Mucosa of gallbladder (tissue), 1 donor: ENCODE measurements at regions not wholly inside any gene's neighbourhood (a gene's known extent, or its start where the extent isn't known, plus 50 kb on each side); places are given as distances from the start of the nearest gene placed in this dataset.
"Not testable (repeated sequence)": the region's sequence is repeated elsewhere in the genome, so short reads cannot be mapped to it uniquely, and the experiment has no call there.

Experiments
- DNase-seq: peaks from one replicate; pipeline ENCODE4 v3.0.0-alpha.2; 2020; ENCODE audit warnings: low spot score
- donor health status: DM: no; HTN: no; CAD: no.

DNA sequence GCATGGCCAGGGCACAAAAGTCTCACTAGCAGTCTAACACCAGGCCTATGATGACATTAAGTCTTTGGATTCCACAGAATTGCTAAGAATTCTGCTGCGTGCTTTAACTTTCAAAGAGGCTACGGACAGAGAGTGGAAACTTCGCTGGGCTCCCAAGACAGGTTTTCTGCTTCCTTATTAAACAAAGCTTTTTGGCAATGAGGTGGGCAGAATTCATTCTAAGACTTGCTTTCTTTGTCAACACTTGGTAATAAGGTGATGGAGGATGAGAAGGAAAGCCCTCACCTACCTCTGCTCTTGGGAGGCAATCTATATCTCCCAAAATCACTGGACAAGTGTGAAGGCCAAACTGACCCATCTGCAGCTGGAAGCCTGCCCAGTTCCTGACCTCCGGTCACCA is 231.9 kb downstream of the ATPSCKMT start:
- no peak for DNase-seq

DNA sequence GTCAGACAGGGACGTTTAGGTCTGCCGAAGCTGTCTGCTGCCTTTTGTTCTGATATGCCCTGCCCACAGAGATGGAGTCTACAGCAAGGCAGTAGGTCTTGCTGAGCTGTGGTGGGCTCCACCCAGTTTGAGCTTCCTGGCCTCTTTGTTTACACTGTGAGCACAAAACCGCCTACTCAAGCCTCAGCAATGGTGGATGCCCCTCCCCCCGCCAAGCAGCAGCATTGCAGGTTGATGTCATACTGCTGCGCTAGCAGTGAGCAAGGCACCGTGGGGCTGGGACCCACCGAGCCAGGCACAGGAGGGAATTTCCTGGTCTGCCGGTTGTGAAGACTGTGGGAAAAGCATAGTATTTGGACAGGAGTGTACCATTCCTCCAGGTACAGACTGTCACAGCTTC is 233.1 kb downstream of the ATPSCKMT start:
- not testable (repeated sequence) for DNase-seq

DNA sequence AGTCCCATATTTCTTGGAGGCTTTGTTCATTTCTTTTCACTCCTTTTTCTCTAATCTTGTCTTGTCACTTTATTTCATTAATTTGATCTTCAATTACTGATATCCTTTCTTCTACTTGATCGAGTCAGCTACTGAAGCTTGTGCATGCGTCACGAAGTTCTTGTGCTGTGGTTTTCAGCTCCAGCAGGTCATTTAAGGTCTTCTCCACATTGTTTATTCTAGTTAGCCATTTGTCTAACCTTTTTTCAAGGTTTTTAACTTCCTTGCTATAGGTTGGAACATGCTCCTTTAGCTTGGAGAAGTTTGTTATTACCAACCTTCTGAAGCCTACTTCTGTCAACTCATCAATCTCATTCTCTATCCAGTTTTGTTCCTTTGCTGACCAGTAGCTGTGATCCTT is 234.0 kb downstream of the ATPSCKMT start:
- DNase-seq: not testable (repeated sequence)

DNA sequence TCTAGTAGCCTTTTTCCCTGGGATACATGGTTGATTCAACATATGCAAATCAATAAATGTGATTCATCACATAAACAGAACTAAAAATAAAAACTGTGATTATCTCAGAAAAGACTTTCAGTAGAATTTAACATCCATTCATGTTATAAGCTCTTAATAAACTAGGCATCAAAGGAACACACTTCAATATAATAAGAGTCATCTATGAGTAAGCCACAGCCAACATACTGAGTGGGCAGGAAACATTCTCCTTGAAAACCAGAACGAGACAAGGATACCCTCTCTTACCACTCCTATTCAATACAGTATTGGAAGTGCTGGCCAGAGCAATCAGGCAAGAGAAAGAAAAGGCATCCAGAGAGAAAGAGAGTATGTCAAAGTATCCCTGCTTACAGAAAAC is 239.9 kb downstream of the ATPSCKMT start:
- no peak for DNase-seq

DNA sequence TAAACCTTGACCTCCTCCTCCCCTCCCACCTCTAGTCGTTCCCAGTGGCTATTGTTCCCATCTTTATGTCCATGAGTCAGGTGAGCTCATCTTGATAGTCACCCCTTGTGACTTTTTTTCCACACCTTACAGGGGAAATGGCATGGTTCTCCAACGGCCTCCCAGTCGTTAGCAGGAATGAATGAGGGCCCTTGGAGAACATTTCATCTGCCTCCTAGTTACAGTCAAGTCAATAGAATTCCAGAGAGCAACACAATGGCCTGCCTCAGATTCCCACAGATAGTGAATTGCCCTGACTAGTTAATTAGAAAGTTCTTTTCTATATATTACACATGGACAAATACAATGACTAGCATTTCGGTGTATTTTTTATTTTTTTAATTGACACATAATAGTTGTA is 262.6 kb downstream of the ATPSCKMT start:
- no peak for DNase-seq

DNA sequence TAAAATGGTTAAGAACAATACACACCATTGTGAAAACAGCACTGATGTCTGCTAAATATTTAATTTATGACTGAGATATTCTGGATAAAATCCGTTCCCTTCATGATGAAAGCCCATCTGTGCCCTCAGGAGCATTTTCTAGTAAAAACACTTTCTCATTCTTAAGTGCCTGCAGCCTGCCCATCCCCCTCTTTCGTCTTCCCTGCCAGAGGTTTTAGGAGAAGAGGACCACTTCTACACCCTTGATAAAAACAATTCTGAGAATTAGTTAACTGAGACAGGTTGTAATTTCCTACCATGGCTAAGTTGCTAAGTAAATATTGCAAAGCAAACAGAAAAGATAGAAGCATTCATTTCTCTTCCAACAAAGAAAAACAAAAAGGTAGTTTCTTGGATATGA is 272.6 kb downstream of the ATPSCKMT start:
- no peak for DNase-seq

DNA sequence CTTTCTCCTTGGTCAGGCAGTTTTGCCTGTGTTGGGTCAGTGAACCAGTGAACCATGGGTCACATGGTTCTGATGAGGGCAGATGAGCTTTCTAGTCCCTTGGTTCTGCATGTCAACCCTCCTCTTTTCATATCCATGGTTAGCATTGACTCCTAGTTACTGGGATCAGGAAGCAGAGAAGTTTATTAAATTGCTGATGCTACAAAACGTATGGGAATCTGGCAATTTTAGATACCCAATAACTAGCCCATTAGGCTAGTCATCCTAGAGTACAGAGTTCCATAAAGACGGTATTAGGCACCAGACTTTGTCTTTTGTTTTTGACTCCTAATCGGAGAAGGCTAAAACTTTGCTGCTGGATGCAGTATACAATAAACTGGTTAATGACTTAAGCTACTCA is 273.1 kb downstream of the ATPSCKMT start:
- DNase-seq: no peak

DNA sequence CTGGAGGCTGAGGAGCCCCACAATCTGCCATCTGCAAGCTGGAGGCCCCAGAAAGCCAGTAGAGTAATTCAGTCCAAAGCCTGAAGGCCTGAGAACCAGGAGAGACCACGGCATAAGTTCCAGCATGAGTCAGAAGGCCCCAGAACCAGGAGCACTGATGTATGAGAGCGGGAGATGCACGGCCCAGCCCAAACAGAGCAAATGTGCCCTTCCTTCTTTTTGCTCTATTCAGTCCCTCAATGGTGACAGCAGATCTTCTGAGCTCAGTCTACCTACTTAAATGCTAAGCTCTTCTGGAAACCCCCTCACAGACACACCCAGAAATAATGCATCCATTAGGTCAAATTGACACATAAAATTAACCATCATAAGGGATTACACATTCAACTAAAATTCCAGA is 277.6 kb downstream of the ATPSCKMT start:
- no peak for DNase-seq

DNA sequence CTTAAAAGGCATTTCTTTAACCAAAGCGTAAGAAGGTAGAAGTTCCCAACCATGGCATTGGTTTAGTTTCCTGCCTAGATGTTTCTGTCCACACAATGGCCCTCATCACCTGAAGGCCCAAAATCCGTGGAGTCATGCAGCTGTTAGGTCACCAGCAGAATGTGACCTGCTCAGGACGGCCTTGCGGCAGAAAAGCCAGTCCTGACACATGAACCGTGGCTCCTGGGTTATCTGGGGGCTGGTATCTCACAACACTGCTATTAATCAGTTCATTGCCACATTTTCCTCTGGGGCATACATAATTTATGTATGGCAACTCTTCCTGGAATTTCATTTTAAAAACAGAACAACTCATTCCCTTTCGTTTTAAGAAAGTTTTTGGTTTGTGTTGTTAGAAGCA is 278.4 kb downstream of the ATPSCKMT start:
- DNase-seq: no peak

DNA sequence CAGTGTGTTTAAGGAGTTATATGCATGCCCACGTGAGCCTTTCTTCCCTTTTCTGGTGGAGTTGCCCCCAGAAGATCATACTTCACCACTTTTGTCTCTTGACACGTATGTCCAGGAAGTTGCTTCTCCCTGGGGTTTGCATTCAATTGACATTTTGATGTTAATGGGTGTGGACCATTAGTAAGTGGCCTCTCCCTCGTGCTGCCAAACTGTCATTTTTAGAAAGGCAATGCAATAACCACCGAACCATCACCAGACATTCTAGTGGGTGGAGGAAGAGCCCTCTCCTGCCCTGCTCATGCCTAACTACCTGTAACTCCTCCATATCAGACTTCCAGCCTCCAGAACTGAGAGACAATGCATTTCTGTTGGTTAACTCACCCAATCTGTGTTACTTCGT is 290.8 kb downstream of the ATPSCKMT start:
- no peak for DNase-seq

DNA sequence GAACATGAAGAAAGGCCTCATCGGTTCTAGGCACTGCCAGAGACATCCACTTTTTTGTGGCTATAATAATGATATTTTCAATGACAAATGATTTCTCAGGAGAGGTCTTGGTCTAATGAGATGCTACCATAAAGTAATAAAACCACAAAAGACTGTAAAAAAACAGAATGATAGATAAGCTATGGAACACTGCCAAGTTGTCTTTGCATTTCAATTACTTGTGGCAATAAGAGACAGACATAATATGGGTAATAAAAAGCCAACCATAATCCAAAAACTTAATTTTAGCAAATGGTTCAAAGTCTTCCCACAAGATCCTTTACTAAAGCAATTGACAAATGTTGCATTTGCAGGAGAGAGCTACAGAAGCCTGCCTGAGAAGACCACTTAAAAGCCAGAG is 292.5 kb downstream of the ATPSCKMT start:
- no peak for DNase-seq

DNA sequence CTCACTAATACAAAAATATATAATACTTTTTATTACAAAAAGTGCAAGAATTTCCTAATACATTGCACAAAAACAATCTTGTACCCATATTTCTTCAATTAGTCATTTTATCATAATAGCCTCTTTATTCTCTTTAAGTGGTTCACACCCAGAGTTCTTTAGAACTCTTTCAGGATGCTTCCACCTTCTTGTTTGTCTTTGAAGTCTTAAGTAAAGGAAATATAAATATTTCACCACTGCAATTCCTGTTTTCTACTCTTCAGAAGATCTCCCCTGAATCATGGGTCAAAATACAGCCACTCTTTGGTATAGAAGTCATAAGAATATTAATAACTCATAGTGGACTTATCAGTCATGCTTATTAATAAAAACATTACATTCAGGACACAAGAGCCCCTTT is 293.0 kb downstream of the ATPSCKMT start:
- no peak for DNase-seq

DNA sequence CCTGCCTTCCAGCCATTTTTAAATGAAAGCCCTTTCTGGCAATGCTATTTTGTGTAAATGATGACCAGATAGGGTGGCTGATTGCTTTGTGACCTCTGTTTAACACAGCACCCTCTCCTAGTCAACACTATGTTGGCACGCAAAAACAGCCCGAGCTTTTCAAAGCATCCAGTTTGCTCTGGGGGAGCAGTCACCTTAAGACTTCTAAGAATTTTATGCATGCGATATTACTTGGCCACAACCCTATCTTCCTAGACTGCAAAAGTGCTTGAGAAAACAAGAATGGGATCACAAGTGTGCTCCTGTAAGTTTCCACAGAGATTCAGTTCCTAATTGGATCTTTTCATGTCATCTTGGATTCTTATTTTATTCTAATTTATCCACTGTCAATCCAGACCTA is 294.1 kb downstream of the ATPSCKMT start:
- DNase-seq: no peak

DNA sequence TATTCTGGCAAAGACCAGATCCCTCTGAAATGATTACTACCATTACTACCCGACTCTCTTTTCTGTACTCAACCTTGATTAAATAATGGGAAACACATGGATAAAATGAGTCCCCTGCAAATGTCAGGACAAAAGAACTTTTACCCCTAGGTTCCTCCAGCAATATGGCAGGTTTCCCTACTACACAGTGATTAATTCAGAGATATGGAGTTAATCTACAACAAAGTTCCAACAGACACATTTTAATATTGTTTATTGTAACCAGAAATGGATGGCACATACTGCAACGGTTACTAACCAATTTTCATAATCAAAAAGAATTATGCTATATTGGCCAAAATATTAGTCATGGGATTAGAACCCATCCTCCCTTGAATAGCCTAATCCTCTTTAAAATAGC is 294.8 kb downstream of the ATPSCKMT start:
- DNase-seq: no peak

DNA sequence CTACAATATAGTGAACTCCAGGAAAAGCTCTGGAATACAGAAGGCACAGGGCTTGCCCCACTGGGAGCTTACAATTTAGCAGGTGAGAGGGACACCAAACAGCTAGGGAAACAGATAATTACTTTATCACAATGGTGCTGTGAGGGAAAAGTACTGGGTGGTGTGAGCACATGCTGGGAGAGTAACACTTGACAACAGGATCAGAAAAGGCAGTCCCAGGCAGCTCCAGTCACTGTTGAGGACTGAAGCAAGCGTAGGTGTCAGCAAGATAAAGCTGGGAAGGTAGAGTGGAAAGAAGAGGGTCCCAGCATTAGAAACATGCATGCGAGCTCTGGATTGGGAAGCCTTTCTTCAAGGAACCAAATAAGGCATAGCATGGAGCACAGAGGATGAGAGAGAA is 296.0 kb downstream of the ATPSCKMT start:
- no peak for DNase-seq

DNA sequence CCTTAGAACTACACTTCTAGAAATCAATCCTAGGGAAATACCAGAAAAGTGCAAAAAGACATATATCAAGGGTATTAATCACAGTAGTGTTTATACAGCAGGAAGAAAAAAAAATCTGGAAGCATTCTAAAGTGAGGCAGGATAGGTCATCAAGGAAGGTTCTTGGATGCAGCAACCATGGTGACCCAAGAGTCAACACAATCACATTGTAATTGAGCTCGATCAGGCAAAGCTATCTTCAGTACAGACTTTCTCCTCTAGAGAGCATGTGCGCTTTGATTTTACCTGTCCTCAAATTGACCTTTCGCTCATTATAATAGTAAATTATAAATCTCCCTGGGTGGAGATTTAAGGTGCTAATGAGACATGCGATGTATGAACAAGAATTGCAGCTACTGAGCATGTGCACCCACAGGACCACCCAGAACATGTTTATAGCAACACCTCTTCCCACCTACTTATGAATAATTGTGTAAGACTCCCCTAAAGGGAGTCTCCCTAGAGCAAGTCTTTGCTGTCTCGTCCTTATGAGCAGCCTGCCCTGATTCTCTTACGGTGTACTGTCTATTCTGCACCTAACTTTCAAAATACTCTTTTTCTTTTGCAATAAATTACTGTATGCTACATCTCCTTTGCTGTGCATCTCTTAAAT is 297.7 kb downstream of the ATPSCKMT start:
- no peak for DNase-seq

DNA sequence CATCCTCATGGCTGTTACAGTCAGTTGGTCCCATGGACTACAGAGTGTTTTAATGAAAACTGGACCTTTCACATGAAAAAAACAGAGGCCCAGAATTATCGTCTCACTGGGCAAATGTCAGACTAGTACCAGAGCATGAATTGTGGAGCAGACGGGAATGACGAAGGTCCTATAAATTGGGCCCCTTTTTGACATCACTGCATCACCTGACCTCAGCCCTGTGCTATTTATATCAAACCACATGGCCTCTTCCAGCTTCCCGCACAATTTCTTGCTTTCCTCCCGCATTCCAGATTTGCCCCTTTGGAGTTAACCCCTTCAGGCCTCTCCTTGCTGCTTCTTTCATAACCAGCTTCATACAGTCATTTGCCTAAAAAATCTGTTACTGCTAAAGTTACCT is 301.7 kb downstream of the ATPSCKMT start:
- DNase-seq: no peak

DNA sequence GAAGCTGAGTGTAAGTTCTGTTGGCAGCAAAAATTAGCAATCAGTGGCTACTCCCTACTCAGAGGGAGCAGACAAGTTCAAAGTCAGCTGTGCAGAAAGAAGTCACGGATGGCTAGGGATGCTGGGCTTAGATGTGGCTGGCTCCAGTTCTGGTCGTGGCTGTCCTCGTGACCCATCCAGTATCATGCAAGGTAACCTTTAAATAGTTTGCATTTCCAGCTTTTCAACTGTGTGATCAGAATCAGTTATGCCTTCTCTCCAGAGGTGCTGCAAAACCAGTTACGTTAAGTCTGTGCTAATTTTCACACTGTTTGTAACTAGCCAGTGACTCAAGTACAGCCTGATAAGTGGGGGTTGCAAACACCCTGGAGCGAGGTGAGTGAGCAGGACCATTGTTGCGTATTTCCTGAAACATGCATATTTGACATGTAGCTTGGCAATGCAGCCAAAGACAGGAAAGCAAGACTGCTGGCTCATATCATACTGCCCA is 302.4 kb downstream of the ATPSCKMT start:
- no peak for DNase-seq

DNA sequence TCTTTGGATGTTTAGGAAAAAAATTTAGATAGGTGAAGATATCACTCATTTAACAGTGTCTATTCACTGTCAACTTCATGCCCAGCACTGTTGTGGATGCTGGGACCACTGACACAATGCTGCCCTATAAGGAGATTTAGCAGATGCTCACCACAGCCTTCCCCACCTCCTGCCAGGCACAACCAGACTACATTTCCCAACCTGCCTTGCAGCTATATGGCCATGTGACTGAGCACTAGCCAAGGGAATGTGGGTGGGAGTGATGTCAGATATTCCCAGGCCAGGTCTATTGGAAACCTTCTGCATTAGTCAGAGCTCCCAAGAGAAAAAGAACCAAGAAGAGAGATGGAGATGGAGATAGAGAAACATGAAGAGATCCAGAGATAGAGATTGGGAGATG is 302.6 kb upstream of the TAS2R1 start:
- DNase-seq: no peak

DNA sequence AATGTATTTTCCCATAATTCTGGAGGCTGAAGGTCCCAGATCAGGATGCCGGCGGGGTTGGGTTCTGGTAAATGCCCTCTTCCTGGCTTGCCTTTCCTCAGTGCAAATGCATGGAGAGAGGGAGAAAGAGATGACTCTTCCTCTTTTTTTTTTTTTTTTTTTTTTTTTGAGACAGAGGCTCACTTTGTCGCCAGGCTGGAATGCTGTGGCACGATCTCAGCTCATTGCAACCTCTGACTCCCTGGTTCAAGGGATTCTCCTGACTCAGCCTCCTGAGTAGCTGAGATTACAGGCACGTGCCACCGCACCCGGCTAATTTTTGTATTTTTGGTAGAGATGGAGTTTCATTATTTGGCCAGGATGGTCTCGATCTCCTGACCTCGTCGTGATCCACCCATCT is 300.0 kb upstream of the TAS2R1 start:
- no peak for DNase-seq

DNA sequence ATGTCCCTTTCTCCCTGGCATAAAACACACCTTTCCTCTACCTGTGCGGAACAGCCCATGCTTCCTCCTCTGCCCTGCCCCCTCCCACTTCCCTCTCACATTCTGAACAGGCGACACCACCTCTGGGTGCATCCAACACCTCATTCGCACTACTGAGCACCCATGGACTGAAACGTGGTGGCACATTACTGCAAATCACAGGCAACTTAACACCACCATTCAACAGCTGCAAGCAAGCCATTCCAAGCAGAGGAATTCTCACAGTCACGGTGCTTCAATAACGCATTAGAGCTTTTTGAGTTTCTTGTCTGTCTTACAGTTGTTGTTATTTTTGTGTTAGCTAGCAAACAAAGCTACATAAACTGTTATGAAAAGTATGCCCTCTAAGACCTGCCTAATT is 298.2 kb upstream of the TAS2R1 start:
- no peak for DNase-seq

DNA sequence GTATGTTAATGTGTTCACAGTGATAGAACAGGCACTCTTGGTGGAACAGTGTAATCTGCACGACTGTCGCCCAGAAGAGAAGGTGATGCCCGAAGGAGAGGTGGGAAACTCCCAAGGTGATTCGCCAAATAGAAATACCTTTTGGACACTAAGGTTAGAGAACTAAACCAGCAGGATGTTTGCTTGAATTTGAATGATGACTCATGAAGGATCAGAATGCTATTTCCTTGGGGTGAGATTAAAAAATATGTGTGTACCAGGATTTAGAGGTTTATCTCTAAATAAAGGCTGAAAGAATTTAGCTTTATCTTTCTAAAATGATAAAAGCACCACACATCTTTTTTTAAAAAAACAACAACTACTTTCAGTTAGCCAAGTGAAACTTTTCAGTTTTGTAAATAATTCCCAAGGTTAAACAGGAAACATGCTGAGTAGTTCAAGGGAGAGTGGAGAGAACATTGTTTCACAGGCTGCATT is 297.4 kb upstream of the TAS2R1 start:
- no peak for DNase-seq

DNA sequence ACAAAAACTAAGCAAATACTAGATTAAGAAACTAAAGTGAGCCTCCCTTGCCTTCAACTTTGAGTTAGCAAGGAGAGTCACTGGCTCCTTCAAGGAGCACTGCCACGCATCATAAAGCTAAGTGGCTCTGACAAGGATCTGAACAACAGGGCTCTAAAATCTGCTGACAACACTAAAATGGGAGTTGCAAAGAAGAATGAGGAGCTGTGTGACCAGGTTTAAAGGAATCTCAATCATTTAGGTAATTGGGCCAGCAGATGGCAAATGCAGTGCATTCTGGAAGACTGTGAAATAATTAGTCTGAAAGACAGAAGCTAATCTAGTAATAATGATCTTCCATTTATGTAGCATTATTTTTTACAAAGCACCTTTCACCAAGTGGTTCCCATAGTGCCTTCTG is 297.0 kb upstream of the TAS2R1 start:
- no peak for DNase-seq

DNA sequence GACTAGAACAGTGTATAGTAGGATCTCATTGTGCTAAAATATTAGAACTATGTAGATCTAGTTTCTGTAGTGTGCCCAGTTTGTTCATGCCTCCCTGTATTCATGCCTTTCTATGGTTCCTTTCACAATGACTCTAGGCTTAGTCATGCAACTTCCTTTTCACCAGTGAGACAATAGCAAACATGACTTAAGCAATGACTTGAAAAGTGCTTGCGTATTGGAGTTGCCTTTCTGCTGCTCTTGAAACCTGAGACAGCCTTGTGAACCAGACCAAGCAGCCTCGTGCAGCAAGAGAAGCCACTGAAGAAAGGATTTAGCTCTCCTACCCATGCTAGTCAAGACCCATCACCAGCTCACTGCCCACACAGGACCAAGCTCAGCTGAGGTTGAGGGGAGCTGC is 294.5 kb upstream of the TAS2R1 start:
- no peak for DNase-seq
